ENCODE measurements at regions not wholly inside any gene's neighbourhood (a gene's known extent, or its start where the extent isn't known, plus 50 kb on each side); places are given as distances from the start of the nearest gene placed in this dataset.

DNA sequence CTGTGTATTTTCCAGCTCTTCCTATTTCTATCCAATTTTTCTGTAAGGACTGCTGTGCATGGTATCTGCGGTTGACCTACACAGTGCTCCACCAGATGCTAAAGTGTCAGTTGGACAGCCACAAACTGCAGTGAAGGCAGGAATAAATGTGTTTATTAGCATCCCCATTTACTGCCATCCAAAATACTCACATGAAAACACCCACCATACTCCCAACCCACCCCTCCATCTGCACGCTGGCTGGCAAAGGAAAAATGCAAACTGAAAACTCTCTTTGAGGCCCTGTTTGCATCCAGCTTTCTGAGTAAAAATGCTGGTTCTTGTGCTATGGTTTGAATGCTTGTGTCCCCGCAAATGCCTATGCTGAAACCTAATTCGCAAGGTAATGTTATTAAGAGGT is 515.5 kb downstream of the ZNF385D start:
- TF ChIP-seq, protein P1, sequence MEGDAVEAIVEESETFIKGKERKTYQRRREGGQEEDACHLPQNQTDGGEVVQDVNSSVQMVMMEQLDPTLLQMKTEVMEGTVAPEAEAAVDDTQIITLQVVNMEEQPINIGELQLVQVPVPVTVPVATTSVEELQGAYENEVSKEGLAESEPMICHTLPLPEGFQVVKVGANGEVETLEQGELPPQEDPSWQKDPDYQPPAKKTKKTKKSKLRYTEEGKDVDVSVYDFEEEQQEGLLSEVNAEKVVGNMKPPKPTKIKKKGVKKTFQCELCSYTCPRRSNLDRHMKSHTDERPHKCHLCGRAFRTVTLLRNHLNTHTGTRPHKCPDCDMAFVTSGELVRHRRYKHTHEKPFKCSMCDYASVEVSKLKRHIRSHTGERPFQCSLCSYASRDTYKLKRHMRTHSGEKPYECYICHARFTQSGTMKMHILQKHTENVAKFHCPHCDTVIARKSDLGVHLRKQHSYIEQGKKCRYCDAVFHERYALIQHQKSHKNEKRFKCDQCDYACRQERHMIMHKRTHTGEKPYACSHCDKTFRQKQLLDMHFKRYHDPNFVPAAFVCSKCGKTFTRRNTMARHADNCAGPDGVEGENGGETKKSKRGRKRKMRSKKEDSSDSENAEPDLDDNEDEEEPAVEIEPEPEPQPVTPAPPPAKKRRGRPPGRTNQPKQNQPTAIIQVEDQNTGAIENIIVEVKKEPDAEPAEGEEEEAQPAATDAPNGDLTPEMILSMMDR (conservative IDR thresholded peaks at IDR 0.05; ENCODE audit: low read length), result no peak
- TF ChIP-seq EZH2phosphoT487 (IDR thresholded peaks at IDR 0.05; ENCODE audit: borderline replicate concordance), result no peak
- H3K4me1 ChIP-seq (ENCODE audit: insufficient read depth, low read length, poor library complexity, severe bottlenecking), result no peaks in the 10 kb centered on the region
- H3K9me2 ChIP-seq (replicated peaks; ENCODE audit: low read depth, low read length), result no peaks in the 10 kb centered on the region
- no peaks in the 10 kb centered on the region for H3K27me3 ChIP-seq (ENCODE audit: insufficient read depth, low read length, poor library complexity, severe bottlenecking)
- H3K4me3 ChIP-seq (ENCODE audit: low read length, poor library complexity, severe bottlenecking), result no peak overlapping the region
- H2AFZ ChIP-seq (ENCODE audit: low read length), result no peak overlapping the region
- H3K9me3 ChIP-seq (ENCODE audit: insufficient read depth, low read depth, low read length), result no peaks in the 10 kb centered on the region
- H3K79me2 ChIP-seq (ENCODE audit: insufficient read depth, low read length), result no peaks in the 10 kb centered on the region
- no peak overlapping the region for H3K9ac ChIP-seq (ENCODE audit: low read depth, low read length, poor library complexity, severe bottlenecking)
- no peak overlapping the region for H3K4me2 ChIP-seq (ENCODE audit: low read depth, low read length, poor library complexity, severe bottlenecking)
- H4K20me1 ChIP-seq (ENCODE audit: insufficient read depth, low read length, poor library complexity, severe bottlenecking), result no peaks in the 10 kb centered on the region
- no peaks in the 10 kb centered on the region for H3K36me3 ChIP-seq (ENCODE audit: insufficient read depth, low read length)
- H3F3A ChIP-seq (ENCODE audit: low read depth), result no peaks in the 10 kb centered on the region

DNA sequence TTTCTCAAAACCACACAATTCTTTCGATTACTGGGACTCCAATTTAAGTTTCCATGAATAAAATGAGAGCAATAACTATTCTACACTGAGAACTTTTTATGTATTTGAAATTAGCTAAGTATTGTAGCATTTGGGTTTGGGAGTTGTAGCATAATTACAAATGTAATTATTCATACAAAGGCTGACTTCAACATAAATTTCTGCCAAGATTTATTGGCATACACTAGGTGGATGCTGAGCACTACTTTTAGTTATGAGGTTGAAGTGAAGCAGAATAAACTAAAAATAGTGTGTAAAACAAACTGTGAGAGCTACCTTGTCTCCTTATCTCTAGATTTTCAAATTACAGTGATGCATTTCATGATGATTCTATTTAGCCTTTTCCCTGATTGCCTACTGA is 516.1 kb downstream of the ZNF385D start:
- Histone ChIP-seq H3K27me3 (ENCODE audit: insufficient read depth, low read length, poor library complexity, severe bottlenecking) (no peaks in the 10 kb centered on the region), H2AFZ (ENCODE audit: low read length) (no peak overlapping the region), H3F3A (ENCODE audit: low read depth) (no peaks in the 10 kb centered on the region), H3K9me2 (replicated peaks; ENCODE audit: low read depth, low read length) (no peaks in the 10 kb centered on the region), H3K9ac (ENCODE audit: low read depth, low read length, poor library complexity, severe bottlenecking) (no peak overlapping the region), H3K36me3 (ENCODE audit: insufficient read depth, low read length) (no peaks in the 10 kb centered on the region), H3K9me3 (ENCODE audit: insufficient read depth, low read depth, low read length) (no peaks in the 10 kb centered on the region), H4K20me1 (ENCODE audit: insufficient read depth, low read length, poor library complexity, severe bottlenecking) (no peaks in the 10 kb centered on the region), H3K4me2 (ENCODE audit: low read depth, low read length, poor library complexity, severe bottlenecking) (no peak overlapping the region), H3K4me1 (ENCODE audit: insufficient read depth, low read length, poor library complexity, severe bottlenecking) (no peaks in the 10 kb centered on the region), H3K4me3 (ENCODE audit: low read length, poor library complexity, severe bottlenecking) (no peak overlapping the region), H3K79me2 (ENCODE audit: insufficient read depth, low read length) (no peaks in the 10 kb centered on the region)
- no peak for TF ChIP-seq EZH2phosphoT487 (IDR thresholded peaks at IDR 0.05; ENCODE audit: borderline replicate concordance)
- TF ChIP-seq, protein P1 (conservative IDR thresholded peaks at IDR 0.05; ENCODE audit: low read length), result no peak

GRCh38 chr3:21229426-21230135 is 521.4 kb downstream of the ZNF385D start:
- H3K4me2 ChIP-seq (ENCODE audit: low read depth, low read length, poor library complexity, severe bottlenecking), result no peak overlapping the region
- H4K20me1 ChIP-seq (ENCODE audit: insufficient read depth, low read length, poor library complexity, severe bottlenecking), result no peaks in the 10 kb centered on the region
- no peak overlapping the region for H3K9ac ChIP-seq (ENCODE audit: low read depth, low read length, poor library complexity, severe bottlenecking)
- H3K9me3 ChIP-seq (ENCODE audit: insufficient read depth, low read depth, low read length), result no peaks in the 10 kb centered on the region
- H3K9me2 ChIP-seq (replicated peaks; ENCODE audit: low read depth, low read length), result no peaks in the 10 kb centered on the region
- TF ChIP-seq, protein P1 (conservative IDR thresholded peaks at IDR 0.05; ENCODE audit: low read length), result no peak
- TF ChIP-seq EZH2phosphoT487 (IDR thresholded peaks at IDR 0.05; ENCODE audit: borderline replicate concordance), result no peak
- no peaks in the 10 kb centered on the region for H3K79me2 ChIP-seq (ENCODE audit: insufficient read depth, low read length)
- H2AFZ ChIP-seq (ENCODE audit: low read length), result no peak overlapping the region
- H3K4me1 ChIP-seq (ENCODE audit: insufficient read depth, low read length, poor library complexity, severe bottlenecking), result no peaks in the 10 kb centered on the region
- no peaks in the 10 kb centered on the region for H3F3A ChIP-seq (ENCODE audit: low read depth)
- no peaks in the 10 kb centered on the region for H3K36me3 ChIP-seq (ENCODE audit: insufficient read depth, low read length)
- H3K27me3 ChIP-seq (ENCODE audit: insufficient read depth, low read length, poor library complexity, severe bottlenecking), result no peaks in the 10 kb centered on the region
- H3K4me3 ChIP-seq (ENCODE audit: low read length, poor library complexity, severe bottlenecking), result no peak overlapping the region

Data from Loucy (cell line).